HUDEP-2 (cell line): ENCODE measurements at regions not wholly inside any gene's neighbourhood (a gene's known extent, or its start where the extent isn't known, plus 50 kb on each side); places are given as distances from the start of the nearest gene placed in this dataset.

Source experiments
- DNase-seq, 76 experiments: peaks; one replicate each; lab custom pipeline; 2025; ENCODE audit not compliant: unreplicated experiment in 76 of 76; lab: John Stamatoyannopoulos, UW

- DNase-seq = no peak
Observed at GRCh38 chr10:4219901-4220300, 434.9 kb upstream of the KLF6 start.

GRCh38 chr10:4217653-4218052 is 432.6 kb upstream of the KLF6 start:
- DNase-seq = no peak

GRCh38 chr10:4217187-4217586 is 432.2 kb upstream of the KLF6 start:
- DNase-seq = no peak

GRCh38 chr10:4216726-4217125 is 431.7 kb upstream of the KLF6 start:
- no peak for DNase-seq

GRCh38 chr10:4215963-4216575 is 431.1 kb upstream of the KLF6 start:
- DNase-seq = no peak

- no peak for DNase-seq
Observed at GRCh38 chr10:4215485-4215884, 430.5 kb upstream of the KLF6 start.

GRCh38 chr10:4214908-4215307 is 429.9 kb upstream of the KLF6 start:
- no peak for DNase-seq

- DNase-seq = no peak
Observed at GRCh38 chr10:4213441-4213840, 428.4 kb upstream of the KLF6 start.

GRCh38 chr10:4212111-4212630 is 427.2 kb upstream of the KLF6 start:
- no peak for DNase-seq

GRCh38 chr10:4208499-4208898 is 423.5 kb upstream of the KLF6 start:
- DNase-seq = no peak

GRCh38 chr10:4205113-4205512 is 420.1 kb upstream of the KLF6 start:
- no peak for DNase-seq

- no peak for DNase-seq
Observed at GRCh38 chr10:4202938-4203337, 417.9 kb upstream of the KLF6 start.

- DNase-seq = no peak
Observed at GRCh38 chr10:4201866-4202825, 417.1 kb upstream of the KLF6 start.

- no peak for DNase-seq
Observed at GRCh38 chr10:4199196-4199595, 414.2 kb upstream of the KLF6 start.

- no peak for DNase-seq
Observed at GRCh38 chr10:4198216-4198615, 413.2 kb upstream of the KLF6 start.

- no peak for DNase-seq
Observed at GRCh38 chr10:4197676-4198075, 412.7 kb upstream of the KLF6 start.

GRCh38 chr10:4196771-4197390 is 411.9 kb upstream of the KLF6 start:
- DNase-seq = no peak

- DNase-seq = no peak
Observed at GRCh38 chr10:4196183-4196582, 411.2 kb upstream of the KLF6 start.

- DNase-seq = no peak
Observed at GRCh38 chr10:4195213-4195612, 410.2 kb upstream of the KLF6 start.

GRCh38 chr10:4194231-4194630 is 409.2 kb upstream of the KLF6 start:
- no peak for DNase-seq

- no peak for DNase-seq
Observed at GRCh38 chr10:4191894-4192293, 406.9 kb upstream of the KLF6 start.
